Astrocyte of the cerebellum (primary cell): ENCODE measurements at regions not wholly inside any gene's neighbourhood (a gene's known extent, or its start where the extent isn't known, plus 50 kb on each side); places are given as distances from the start of the nearest gene placed in this dataset.

Source experiments
- DNase-seq: peaks from one replicate; pipeline ENCODE4 v3.0.0-alpha.2; 2011; ENCODE audit warnings: low read depth
- H3K4me3 ChIP-seq: 2 replicates; pipeline ENCODE4 v1.5.1; 2011; ENCODE audit warnings: mild to moderate bottlenecking, low read depth, low read length, moderate library complexity
- in situ Hi-C: cut with HindIII; loops from 2 replicates; pipeline ENCODE4 v1.10.0; 2017; ENCODE audit warnings: low sequenced_read_pairs
- TF ChIP-seq, protein P1 (sequence below): IDR thresholded peaks from 2 replicates; pipeline ENCODE4 v1.5.1; 2012; ENCODE audit warnings: low read length, low read depth, moderate library complexity, mild to moderate bottlenecking; ENCODE audit errors: missing control alignments

GRCh38 chr2:16019617-16020351 lies 79.4 kb downstream of the MYCN start:
- in situ Hi-C loops = no loop called here
- H3K4me3 ChIP-seq = no peak overlapping the region
- TF ChIP-seq, protein P1, sequence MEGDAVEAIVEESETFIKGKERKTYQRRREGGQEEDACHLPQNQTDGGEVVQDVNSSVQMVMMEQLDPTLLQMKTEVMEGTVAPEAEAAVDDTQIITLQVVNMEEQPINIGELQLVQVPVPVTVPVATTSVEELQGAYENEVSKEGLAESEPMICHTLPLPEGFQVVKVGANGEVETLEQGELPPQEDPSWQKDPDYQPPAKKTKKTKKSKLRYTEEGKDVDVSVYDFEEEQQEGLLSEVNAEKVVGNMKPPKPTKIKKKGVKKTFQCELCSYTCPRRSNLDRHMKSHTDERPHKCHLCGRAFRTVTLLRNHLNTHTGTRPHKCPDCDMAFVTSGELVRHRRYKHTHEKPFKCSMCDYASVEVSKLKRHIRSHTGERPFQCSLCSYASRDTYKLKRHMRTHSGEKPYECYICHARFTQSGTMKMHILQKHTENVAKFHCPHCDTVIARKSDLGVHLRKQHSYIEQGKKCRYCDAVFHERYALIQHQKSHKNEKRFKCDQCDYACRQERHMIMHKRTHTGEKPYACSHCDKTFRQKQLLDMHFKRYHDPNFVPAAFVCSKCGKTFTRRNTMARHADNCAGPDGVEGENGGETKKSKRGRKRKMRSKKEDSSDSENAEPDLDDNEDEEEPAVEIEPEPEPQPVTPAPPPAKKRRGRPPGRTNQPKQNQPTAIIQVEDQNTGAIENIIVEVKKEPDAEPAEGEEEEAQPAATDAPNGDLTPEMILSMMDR = no peak
- DNase-seq = no peak

DNA sequence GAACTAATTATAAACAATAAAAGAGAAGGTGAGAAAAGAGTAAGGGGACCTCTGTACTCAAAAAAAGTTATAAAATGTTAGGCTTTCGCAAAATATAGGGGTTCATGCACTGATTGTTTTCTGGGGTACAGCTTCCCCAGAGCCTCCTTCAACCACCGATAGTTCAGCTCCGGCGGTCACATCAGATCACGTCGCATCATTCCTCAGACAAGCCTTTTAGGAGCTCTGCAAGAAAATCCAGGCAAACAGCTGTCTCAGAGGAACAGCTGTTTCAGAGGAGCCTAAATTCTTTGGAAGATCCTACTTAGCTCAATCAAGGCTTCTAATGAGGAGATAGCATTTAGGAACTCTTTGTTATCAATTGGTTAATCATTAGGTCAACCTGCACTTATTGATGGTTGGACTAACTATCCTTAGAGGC lies 78.7 kb downstream of the MYCN start:
- no peak overlapping the region for H3K4me3 ChIP-seq
- TF ChIP-seq, protein P1 = no peak
- DNase-seq = no peak
- in situ Hi-C loops = no loop called here

DNA sequence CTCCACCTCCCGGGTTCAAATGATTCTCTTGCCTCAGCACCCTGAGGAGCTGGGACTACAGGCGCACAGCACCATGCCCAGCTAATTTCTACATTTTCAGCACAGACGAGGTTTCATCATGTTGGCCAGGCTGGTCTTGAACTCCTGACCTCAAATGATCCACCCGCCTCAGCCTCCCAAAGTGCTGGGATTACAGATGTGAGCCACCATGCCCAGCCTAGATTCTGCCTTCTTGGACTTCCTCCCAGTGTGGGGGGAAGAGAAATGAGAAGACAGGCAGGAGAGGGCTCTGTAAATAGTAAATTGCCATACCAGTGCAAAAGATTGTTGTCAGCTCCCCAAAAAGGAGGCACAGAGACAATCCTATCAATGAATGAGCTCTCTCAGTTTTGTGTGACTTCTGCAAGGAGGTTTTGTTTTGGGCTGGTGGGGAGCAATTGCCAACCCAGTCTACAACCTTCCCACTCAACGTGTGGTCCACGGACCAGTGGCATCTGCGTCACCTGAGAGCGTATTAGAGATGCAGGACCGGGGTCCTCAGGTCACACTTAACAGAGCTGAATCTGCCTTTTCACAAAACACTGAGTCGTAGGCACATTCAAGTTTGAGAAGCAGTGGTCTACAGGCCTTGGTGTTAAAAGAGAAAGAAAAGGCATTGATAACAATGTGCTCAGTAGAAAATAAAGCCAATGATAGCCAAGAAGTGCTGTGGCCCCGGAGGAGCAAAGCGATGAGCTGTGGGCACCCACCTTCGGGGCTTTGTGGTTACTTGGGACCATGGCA lies 78.1 kb downstream of the MYCN start:
- no peak overlapping the region for H3K4me3 ChIP-seq
- TF ChIP-seq, protein P1 = no peak
- DNase-seq = no peak
- in situ Hi-C loops = no loop called here

DNA sequence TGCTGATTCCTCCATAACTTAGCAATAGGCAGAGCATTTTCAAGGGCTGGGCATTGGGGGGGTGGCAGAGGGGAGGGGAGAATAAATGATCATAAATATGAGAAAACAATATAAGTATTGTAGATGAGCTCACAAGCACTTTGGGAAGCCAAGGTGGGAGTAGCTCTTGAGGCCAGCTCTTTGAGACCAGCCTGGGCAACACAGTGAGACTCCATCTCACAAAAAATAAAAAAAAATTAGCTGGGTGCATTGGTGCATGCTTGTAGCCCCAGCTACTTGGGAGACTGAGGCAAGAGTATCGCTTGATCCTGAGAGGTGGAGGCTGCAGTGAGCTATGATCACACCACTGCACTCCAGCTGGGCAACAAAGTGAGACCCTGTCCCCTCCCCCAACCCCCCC lies 75.9 kb downstream of the MYCN start:
- in situ Hi-C loops = no loop called here
- TF ChIP-seq, protein P1 = no peak
- DNase-seq = no peak
- no peak overlapping the region for H3K4me3 ChIP-seq

- TF ChIP-seq, protein P1 = no peak
- in situ Hi-C loops = no loop called here
- no peak overlapping the region for H3K4me3 ChIP-seq
- DNase-seq = no peak
Observed at GRCh38 chr2:16015903-16016265, 75.5 kb downstream of the MYCN start.

DNA sequence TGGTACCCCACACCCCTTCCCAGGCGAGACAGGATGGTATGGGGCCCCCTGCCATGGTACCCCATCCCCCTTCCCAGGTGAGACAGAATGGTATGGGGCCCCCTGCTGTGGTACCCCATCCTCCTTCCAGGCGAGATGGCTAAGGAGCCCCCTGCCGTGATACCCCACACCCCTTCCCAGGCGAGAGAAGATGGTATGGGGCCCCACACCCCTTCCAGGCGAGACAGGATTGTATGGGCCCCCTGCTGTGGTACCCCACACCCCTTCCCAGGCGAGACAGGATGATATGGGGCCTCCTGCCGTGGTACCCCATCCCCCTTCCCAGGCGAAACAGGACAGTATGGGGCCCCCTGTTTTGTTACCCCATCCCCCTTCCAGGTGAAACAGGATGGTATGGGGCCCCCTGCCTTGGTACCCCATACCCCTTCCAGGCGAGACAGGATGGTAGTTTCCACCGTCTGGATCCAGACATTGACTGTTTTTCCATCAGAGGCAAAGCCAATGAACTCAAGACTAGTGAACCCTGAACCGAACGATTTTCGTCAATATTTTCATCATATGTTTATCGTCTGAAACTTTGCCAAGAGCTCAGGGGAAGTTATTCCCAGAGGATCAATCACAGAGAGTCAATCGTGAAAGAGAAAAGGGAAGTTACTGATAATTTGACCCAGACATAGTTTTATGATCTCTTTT lies 75.0 kb downstream of the MYCN start:
- TF ChIP-seq, protein P1 = no peak
- no peak overlapping the region for H3K4me3 ChIP-seq
- no peak for DNase-seq
- in situ Hi-C loops = no loop called here
